ENCODE measurements at regions not wholly inside any gene's neighbourhood (a gene's known extent, or its start where the extent isn't known, plus 50 kb on each side); places are given as distances from the start of the nearest gene placed in this dataset.
"Not testable (repeated sequence)": the region's sequence is repeated elsewhere in the genome, so short reads cannot be mapped to it uniquely, and the experiment has no call there.

DNA sequence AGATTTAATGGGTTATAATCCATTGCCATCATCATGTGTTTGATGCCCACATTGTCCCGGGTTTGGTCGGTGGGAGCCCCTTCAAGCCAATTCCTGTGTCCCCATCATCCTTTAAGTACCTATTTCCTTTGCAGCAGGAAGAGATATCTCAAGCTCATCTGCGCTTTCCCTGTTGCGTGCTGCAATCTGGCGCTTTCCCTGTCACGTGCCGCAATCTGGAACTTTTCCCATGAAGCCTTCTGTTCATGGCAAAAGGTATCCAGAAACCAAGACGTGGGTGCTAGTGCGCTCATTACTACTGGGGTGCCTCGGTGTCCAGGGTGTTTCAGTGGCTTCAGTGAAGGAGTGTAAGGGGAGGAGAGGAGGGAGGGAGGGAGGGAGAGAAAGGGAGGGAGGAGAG is 174.6 kb upstream of the ZNF469 start:
- DNase-seq (no peak), ATAC-seq (no peak)
- Histone ChIP-seq H3K9me3 (ENCODE audit: control insufficient read depth, low read length) (no peaks in the 10 kb centered on the region), H3K4me3 (ENCODE audit: low read length) (no peak overlapping the region), H3K4me1 (ENCODE audit: control insufficient read depth, insufficient read depth, low read length) (no peaks in the 10 kb centered on the region), H3K27ac (ENCODE audit: low read length) (no peak overlapping the region), H3K27me3 (ENCODE audit: control insufficient read depth, insufficient read depth) (no peaks in the 10 kb centered on the region)
- intact Hi-C loops (cut with DNase I) = no loop called here
- WGBS = 76% methylated on average over 10 of the region's 10 CpGs

DNA sequence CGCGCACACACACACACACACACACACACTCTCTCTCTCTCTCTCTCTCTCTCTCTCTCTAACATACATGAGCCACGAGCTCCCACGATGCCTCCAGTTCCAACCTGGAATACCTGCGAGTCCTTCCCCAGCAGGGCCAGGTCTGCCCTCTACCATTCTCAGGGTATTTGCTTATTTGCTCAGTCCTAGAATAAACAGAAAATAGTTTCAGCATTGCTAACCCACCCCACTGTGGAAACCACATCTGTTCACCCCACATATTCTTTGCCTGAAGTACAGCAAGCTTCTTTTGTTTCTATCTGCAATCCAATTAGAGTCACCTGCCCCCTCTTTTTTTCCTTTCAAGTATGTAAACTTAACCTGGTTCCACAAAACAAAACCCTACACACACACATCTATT is 174.0 kb upstream of the ZNF469 start:
- H3K4me1 ChIP-seq (ENCODE audit: control insufficient read depth, insufficient read depth, low read length); H3K27me3 ChIP-seq (ENCODE audit: control insufficient read depth, insufficient read depth); ATAC-seq; DNase-seq; H3K4me3 ChIP-seq (ENCODE audit: low read length); H3K27ac ChIP-seq (ENCODE audit: low read length); H3K9me3 ChIP-seq (ENCODE audit: control insufficient read depth, low read length); intact Hi-C loops (cut with DNase I): not testable (repeated sequence)
- WGBS = 58% methylated on average over 5 of the region's 5 CpGs

DNA sequence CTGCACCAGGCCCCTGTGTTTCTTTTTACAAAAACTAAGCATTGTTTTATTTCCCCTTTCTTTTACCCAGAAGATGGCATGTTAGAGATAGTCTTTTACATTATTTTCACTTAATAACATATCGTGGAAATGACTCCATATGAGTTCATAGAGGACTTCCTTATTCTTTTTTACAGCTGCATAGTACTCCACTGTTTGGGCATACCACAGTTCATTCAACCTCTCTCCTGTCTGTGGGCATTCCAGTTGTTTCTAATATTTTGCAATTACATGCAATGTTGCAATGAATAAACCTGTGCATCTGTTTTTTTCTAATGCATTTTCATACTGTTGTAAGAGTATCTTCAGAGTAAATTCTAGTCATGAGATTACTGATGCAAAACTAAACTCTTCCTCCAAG is 173.2 kb upstream of the ZNF469 start:
- H3K4me3 ChIP-seq (ENCODE audit: low read length); intact Hi-C loops (cut with DNase I); DNase-seq; H3K27me3 ChIP-seq (ENCODE audit: control insufficient read depth, insufficient read depth); H3K9me3 ChIP-seq (ENCODE audit: control insufficient read depth, low read length); ATAC-seq; H3K27ac ChIP-seq (ENCODE audit: low read length); H3K4me1 ChIP-seq (ENCODE audit: control insufficient read depth, insufficient read depth, low read length): not testable (repeated sequence)
- 91% methylated on average over 1 of the region's 1 CpG for WGBS

DNA sequence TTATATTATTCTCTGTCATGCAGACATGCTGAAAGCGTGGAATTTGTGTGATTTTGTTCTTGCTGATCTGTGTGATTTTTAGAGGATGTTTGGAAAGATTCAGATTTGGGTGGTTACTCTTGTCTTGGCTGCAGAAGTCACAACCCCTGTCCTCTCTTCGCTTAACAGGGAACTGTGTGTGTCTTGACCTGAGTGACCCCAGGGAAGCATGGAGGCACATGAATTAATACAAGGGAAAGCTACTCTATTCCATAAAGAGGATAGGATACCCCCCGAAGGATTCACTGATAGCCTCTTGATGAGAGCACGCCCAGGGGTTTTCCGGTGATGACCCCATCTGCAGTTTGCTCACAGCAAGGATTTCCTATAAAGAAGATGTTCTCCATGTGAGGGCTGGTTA is 168.8 kb upstream of the ZNF469 start:
- H3K27me3 ChIP-seq (ENCODE audit: control insufficient read depth, insufficient read depth); H3K4me3 ChIP-seq (ENCODE audit: low read length); H3K27ac ChIP-seq (ENCODE audit: low read length); H3K9me3 ChIP-seq (ENCODE audit: control insufficient read depth, low read length); DNase-seq; intact Hi-C loops (cut with DNase I); H3K4me1 ChIP-seq (ENCODE audit: control insufficient read depth, insufficient read depth, low read length); ATAC-seq: not testable (repeated sequence)
- 81% methylated on average over 4 of the region's 5 CpGs for WGBS

DNA sequence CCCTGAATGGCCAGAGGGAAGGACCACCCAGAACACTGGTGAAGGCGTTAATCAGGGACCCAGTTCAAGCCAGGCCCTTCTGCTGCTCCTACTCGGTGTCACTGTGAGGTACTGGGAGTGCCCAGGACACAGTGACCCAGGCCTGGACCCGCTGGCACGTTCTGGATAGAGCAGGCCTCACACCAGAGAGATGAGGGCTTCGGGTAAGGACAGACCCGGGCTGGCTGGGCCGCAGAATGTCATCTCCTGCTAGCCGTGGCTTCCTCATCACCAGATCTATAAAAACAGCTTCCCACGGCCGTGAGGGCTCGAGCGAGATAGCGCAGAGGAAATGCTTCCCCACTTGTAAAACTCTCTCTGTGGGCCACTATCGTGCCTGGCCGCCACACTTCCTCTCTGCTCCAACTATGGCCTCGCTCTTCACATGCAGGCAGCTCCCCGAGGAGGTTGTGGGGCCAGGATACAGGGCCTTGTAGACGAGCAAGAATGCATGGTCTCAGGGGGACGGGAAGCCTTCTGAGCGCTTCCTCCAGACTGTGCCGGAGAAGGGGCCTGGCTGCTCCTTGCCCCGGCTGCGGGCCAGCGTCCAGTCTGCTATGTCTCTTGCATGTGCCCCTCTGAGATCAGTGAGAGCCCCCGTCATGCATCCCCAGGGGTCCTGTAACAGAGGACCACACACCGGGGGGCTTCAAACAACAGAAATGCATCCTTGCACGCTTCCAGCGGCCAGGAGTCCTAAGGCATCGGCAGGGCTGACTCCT is 161.6 kb upstream of the ZNF469 start:
- H3K9me3 ChIP-seq (ENCODE audit: control insufficient read depth, low read length); H3K4me1 ChIP-seq (ENCODE audit: control insufficient read depth, insufficient read depth, low read length); H3K27ac ChIP-seq (ENCODE audit: low read length); H3K27me3 ChIP-seq (ENCODE audit: control insufficient read depth, insufficient read depth); intact Hi-C loops (cut with DNase I); H3K4me3 ChIP-seq (ENCODE audit: low read length): not testable (repeated sequence)
- ATAC-seq (peak; percentile 70 to 75), DNase-seq (peak in 2 of 3 donors; percentile 64 to 81)
- WGBS = 37% methylated on average over 29 of the region's 29 CpGs

DNA sequence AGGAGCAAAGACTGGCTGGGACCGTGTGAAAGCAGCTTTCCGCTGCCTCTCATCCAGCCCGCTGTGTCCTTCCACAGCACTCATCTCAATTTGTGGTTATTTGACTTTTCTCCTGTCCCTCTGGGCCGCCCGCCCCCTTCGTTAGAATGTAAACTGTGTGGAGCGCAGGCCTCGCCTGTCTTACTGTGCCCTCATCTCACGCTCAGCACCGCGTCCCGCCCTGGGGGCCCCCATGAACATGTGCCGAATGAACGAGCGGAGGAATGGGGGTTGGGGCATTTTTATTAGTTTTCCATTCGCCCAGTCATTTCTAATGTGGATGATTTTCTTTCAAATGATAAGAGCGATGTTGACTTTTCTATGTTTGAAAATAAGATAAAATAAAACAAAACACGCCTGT is 159.1 kb upstream of the ZNF469 start:
- H3K27ac ChIP-seq (ENCODE audit: low read length); H3K27me3 ChIP-seq (ENCODE audit: control insufficient read depth, insufficient read depth); H3K4me1 ChIP-seq (ENCODE audit: control insufficient read depth, insufficient read depth, low read length); H3K4me3 ChIP-seq (ENCODE audit: low read length); ATAC-seq; intact Hi-C loops (cut with DNase I); H3K9me3 ChIP-seq (ENCODE audit: control insufficient read depth, low read length): not testable (repeated sequence)
- DNase-seq = peak in 1 of 3 donors; percentile 62
- 69% methylated on average over 18 of the region's 18 CpGs for WGBS

DNA sequence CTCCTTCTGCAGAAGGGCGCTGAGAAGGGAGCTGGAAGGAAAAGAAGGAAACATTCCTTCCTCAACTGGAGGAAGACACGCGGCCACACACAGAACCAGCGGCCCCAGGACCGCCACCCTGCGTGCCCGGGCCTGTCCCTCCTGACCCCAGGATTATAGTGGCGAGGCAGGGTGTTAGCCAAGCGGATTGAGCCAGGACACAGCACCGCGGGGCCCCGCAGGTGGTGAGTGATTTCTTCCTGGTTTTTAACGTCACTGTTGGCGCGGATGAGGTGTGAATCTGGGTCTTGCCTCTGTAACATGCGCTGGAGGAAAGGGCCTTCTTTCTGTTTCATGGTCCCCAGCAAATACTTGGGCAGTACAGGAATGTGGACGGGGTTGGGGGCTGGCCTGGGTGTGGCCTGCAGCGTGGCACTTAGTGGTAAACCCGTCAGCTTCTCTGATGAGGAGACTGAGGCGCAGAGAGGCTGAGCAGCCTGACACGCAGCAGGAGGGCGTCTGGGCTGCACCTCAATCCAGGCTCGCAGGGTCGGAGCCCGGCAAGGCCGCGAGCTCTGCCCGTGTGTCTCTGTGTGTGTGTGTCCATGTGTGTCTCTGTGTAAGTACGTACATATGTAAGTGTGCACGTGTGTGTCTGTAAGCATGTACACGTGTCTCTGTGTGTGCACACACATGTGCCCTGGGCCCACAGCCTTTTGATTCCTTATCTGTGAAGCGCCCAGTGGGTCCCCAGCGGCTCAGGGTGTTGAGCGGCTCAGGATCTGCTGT is 158.4 kb upstream of the ZNF469 start:
- ATAC-seq = peak; percentile 55 to 75
- peak; percentile 57 to 82 (median 80) for DNase-seq
- H3K27me3 ChIP-seq (ENCODE audit: control insufficient read depth, insufficient read depth); H3K27ac ChIP-seq (ENCODE audit: low read length); intact Hi-C loops (cut with DNase I); H3K9me3 ChIP-seq (ENCODE audit: control insufficient read depth, low read length); H3K4me1 ChIP-seq (ENCODE audit: control insufficient read depth, insufficient read depth, low read length); H3K4me3 ChIP-seq (ENCODE audit: low read length): not testable (repeated sequence)
- 79% methylated on average over 34 of the region's 34 CpGs for WGBS

DNA sequence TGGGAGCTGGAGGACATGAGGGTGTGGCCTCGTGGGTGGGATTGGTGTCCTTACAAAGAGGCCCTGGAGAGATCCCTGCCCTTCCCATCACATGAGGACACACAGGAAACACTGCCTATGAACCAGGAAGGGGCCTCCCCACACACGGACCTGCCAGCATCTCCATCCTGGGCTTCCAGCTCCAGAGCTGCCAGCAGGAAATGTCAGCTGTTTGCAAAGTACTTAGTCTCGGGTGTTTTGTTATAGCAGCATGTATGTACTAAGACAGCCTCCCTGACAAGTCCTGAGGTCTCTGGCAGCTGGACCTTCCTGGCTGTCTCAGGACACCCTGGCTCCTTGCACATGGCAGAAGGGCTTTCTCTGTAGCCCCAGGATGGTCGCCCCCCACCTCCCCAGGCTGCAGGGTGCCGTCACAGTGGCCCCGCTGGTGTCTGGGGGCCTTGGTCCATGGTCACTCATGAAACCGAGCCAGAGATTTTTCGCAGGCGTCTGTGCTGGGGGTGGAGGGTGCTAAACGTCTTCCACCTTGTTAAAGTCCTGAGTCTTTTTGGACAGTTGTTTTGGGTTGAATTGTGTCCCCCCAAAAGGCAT is 157.0 kb upstream of the ZNF469 start:
- 86% methylated on average over 10 of the region's 10 CpGs for WGBS
- H3K27ac ChIP-seq (ENCODE audit: low read length); H3K27me3 ChIP-seq (ENCODE audit: control insufficient read depth, insufficient read depth); H3K4me1 ChIP-seq (ENCODE audit: control insufficient read depth, insufficient read depth, low read length); ATAC-seq; intact Hi-C loops (cut with DNase I); H3K9me3 ChIP-seq (ENCODE audit: control insufficient read depth, low read length); DNase-seq; H3K4me3 ChIP-seq (ENCODE audit: low read length): not testable (repeated sequence)

DNA sequence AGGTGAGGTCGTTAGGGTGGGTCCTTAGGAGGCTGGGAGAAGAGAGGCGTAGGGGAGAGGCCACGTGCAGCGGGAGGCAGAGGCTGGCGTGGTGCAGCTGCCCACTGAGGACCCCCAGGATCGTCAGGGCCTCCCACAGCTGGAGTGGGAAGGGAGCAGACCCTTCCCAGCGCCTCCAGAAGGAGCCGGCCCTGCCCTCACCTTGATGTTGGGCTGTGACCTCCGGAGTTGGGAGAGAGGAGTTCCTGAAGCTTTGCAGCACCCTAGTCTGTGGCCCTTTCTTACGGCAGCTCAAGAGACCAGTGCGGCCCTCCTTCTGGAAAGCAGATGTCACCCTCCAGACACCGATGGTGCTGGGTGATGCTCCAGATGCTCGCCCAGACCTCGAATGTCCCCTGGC is 156.5 kb upstream of the ZNF469 start:
- 94% methylated on average over 13 of the region's 14 CpGs for WGBS
- DNase-seq = peak in 1 of 3 donors; percentile 49
- H3K27me3 ChIP-seq (ENCODE audit: control insufficient read depth, insufficient read depth) = not testable (repeated sequence)

DNA sequence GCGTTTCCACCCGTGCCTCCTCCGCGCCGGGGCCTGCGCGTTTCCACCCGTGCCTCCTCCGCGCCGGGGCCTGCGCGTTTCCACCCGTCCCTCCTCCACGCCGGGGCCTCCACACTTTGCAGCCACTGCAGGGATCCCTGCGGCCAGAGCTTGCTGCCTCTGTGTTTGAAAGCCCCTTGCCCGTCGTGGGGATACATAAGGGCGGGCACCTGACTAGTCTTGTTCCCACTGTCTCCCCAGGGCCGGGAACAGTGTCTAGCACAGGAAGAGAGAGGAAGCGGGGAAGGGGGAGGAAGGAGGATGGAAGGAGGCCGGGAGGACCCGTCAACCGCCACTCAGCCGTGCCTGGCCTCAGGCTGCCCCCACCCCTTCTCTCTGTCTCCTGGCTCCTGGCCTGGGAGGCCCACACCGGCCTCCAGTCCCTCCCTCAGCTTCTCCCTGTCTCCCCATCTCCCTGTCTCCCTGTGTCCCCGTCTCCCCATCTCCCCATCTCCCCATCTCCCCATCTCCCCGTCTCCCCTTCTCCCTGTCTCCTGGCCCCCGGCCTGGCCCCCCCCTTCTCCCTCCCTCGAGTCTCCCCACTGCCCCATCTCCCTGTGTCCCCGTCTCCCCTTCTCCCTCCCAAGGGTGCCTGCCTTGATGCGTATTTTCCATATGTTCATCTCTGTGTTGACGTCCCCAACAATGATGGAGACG is 155.6 kb upstream of the ZNF469 start:
- H3K27ac ChIP-seq (ENCODE audit: low read length) = not testable (repeated sequence)
- WGBS = 73% methylated on average over 30 of the region's 35 CpGs

More for the DNA sequence above, 156.5 kb upstream of the ZNF469 start:
- H3K4me1 ChIP-seq (ENCODE audit: control insufficient read depth, insufficient read depth, low read length); H3K4me3 ChIP-seq (ENCODE audit: low read length); ATAC-seq; intact Hi-C loops (cut with DNase I); H3K27ac ChIP-seq (ENCODE audit: low read length); H3K9me3 ChIP-seq (ENCODE audit: control insufficient read depth, low read length): not testable (repeated sequence)

More for the DNA sequence above, 155.6 kb upstream of the ZNF469 start:
- H3K27me3 ChIP-seq (ENCODE audit: control insufficient read depth, insufficient read depth); H3K4me1 ChIP-seq (ENCODE audit: control insufficient read depth, insufficient read depth, low read length); ATAC-seq; H3K9me3 ChIP-seq (ENCODE audit: control insufficient read depth, low read length); intact Hi-C loops (cut with DNase I); H3K4me3 ChIP-seq (ENCODE audit: low read length): not testable (repeated sequence)
- DNase-seq = peak in 1 of 3 donors; percentile 21
